B cell (primary cell): ENCODE measurements at regions not wholly inside any gene's neighbourhood (a gene's known extent, or its start where the extent isn't known, plus 50 kb on each side); places are given as distances from the start of the nearest gene placed in this dataset.
"Not testable (repeated sequence)": the region's sequence is repeated elsewhere in the genome, so short reads cannot be mapped to it uniquely, and the experiment has no call there.

Experiments used
- CTCF ChIP-seq: fragments of 200-600 bp; IDR thresholded peaks from one replicate; pipeline ENCODE4 v1.8.0; 2022; ENCODE audit warnings: antibody characterized with exemption, mild to moderate bottlenecking
- EZH2 ChIP-seq: IDR thresholded peaks from 2 replicates; pipeline ENCODE4 v1.6.1; 2012; ENCODE audit warnings: borderline replicate concordance, low read depth, mild to moderate bottlenecking, moderate library complexity, low read length; ENCODE audit not compliant: insufficient read depth, poor library complexity, severe bottlenecking

- TF ChIP-seq EZH2, CTCF: not testable (repeated sequence)
These were observed 109.0 kb upstream of the RANBP3L start for GRCh38 chr5:36410672-36411071.
